Suppressor macrophage treated with lipopolysaccharide for 1 hour (primary cell): ENCODE measurements at regions not wholly inside any gene's neighbourhood (a gene's known extent, or its start where the extent isn't known, plus 50 kb on each side); places are given as distances from the start of the nearest gene placed in this dataset.
"Not testable (repeated sequence)": the region's sequence is repeated elsewhere in the genome, so short reads cannot be mapped to it uniquely, and the experiment has no call there.

ENCODE experiments used
- DNase-seq, 3 donors: peaks; one replicate each; pipeline ENCODE4 v3.0.0-alpha.2; 2020 to 2022

GRCh38 chr1:87398641-87399040 lies 70.0 kb downstream of the LMO4 start:
- no peak for DNase-seq

GRCh38 chr1:87399264-87399663 lies 70.6 kb downstream of the LMO4 start:
- DNase-seq = no peak

GRCh38 chr1:87399701-87400100 lies 71.0 kb downstream of the LMO4 start:
- DNase-seq = no peak

- DNase-seq = no peak
Measured at GRCh38 chr1:87400813-87401212, 72.1 kb downstream of the LMO4 start.

- peak; percentile 57 to 72 (median 66) for DNase-seq
Measured at GRCh38 chr1:87402241-87403002, 73.7 kb downstream of the LMO4 start.

GRCh38 chr1:87403061-87403820 lies 74.6 kb downstream of the LMO4 start:
- peak; percentile 6 to 45 (median 43) for DNase-seq

GRCh38 chr1:87404296-87404695 lies 75.6 kb downstream of the LMO4 start:
- DNase-seq = no peak

GRCh38 chr1:87408665-87409248 lies 80.1 kb downstream of the LMO4 start:
- no peak for DNase-seq

GRCh38 chr1:87410776-87411480 lies 82.2 kb downstream of the LMO4 start:
- no peak for DNase-seq

GRCh38 chr1:87413846-87414245 lies 85.2 kb downstream of the LMO4 start:
- not testable (repeated sequence) for DNase-seq

GRCh38 chr1:87418048-87418447 lies 89.4 kb downstream of the LMO4 start:
- no peak for DNase-seq

- no peak for DNase-seq
Measured at GRCh38 chr1:87421809-87422208, 93.1 kb downstream of the LMO4 start.

GRCh38 chr1:87424541-87424940 lies 95.9 kb downstream of the LMO4 start:
- no peak for DNase-seq

- DNase-seq = no peak
Measured at GRCh38 chr1:87426463-87427249, 98.0 kb downstream of the LMO4 start.

GRCh38 chr1:87428367-87428766 lies 99.7 kb downstream of the LMO4 start:
- no peak for DNase-seq

- DNase-seq = no peak
Measured at GRCh38 chr1:87428883-87429282, 100.2 kb downstream of the LMO4 start.

- DNase-seq = no peak
Measured at GRCh38 chr1:87432685-87433084, 104.0 kb downstream of the LMO4 start.

GRCh38 chr1:87433101-87433500 lies 104.4 kb downstream of the LMO4 start:
- not testable (repeated sequence) for DNase-seq

- DNase-seq = no peak
Measured at GRCh38 chr1:87435484-87435883, 106.8 kb downstream of the LMO4 start.

- not testable (repeated sequence) for DNase-seq
Measured at GRCh38 chr1:87436115-87436514, 107.4 kb downstream of the LMO4 start.

- DNase-seq = no peak
Measured at GRCh38 chr1:87436534-87436933, 107.9 kb downstream of the LMO4 start.

- no peak for DNase-seq
Measured at GRCh38 chr1:87437663-87438295, 109.1 kb downstream of the LMO4 start.
